OCI-LY7 (cell line): ENCODE measurements at regions not wholly inside any gene's neighbourhood (a gene's known extent, or its start where the extent isn't known, plus 50 kb on each side); places are given as distances from the start of the nearest gene placed in this dataset.

ENCODE experiments used
- CTCF ChIP-seq: fragments of 200-600 bp; sonication (generic); conservative IDR thresholded peaks from 2 replicates; pipeline ENCODE4 v1.5.1; 2014; ENCODE audit warnings: mild to moderate bottlenecking, antibody characterized with exemption, low read length, moderate library complexity, mixed read lengths
- EZH2phosphoT487 ChIP-seq: fragments of 200-600 bp; sonication (generic); IDR thresholded peaks from 2 replicates; pipeline ENCODE4 v1.6.1; 2018; ENCODE audit warnings: low read depth, borderline replicate concordance, mild to moderate bottlenecking, mixed run types, antibody characterized with exemption, low read length, moderate library complexity, mixed read lengths

GRCh38 chr16:20202747-20203146 is 124.6 kb downstream of the GP2 start:
- TF ChIP-seq CTCF (no peak), EZH2phosphoT487 (no peak)
